ENCODE measurements at regions not wholly inside any gene's neighbourhood (a gene's known extent, or its start where the extent isn't known, plus 50 kb on each side); places are given as distances from the start of the nearest gene placed in this dataset.
"Not testable (repeated sequence)": the region's sequence is repeated elsewhere in the genome, so short reads cannot be mapped to it uniquely, and the experiment has no call there.

- no peak for DNase-seq (ENCODE audit: low read depth)
- TF ChIP-seq CTCF (IDR thresholded peaks at IDR 0.05; ENCODE audit: control insufficient read depth, insufficient read depth, low read depth, low read length, missing control alignments): no peak
- H3K4me3 ChIP-seq (ENCODE audit: control insufficient read depth, low read depth, low read length): no peak overlapping the region
Measured at GRCh38 chr14:105666420-105666819, 140.0 kb downstream of the TMEM121 start.

GRCh38 chr14:105666991-105667662, 140.7 kb downstream of the TMEM121 start:
- H3K4me3 ChIP-seq (ENCODE audit: control insufficient read depth, low read depth, low read length); DNase-seq (ENCODE audit: low read depth): not testable (repeated sequence)

- not testable (repeated sequence) for H3K4me3 ChIP-seq (ENCODE audit: control insufficient read depth, low read depth, low read length); DNase-seq (ENCODE audit: low read depth)
Measured at GRCh38 chr14:105667663-105668020, 141.3 kb downstream of the TMEM121 start.

- H3K4me3 ChIP-seq (ENCODE audit: control insufficient read depth, low read depth, low read length); DNase-seq (ENCODE audit: low read depth): not testable (repeated sequence)
Measured at GRCh38 chr14:105668021-105668420, 141.6 kb downstream of the TMEM121 start.

- not testable (repeated sequence) for DNase-seq (ENCODE audit: low read depth)
Measured at GRCh38 chr14:105668471-105669230, 142.3 kb downstream of the TMEM121 start.

GRCh38 chr14:105669231-105669610, 142.8 kb downstream of the TMEM121 start:
- H3K4me3 ChIP-seq (ENCODE audit: control insufficient read depth, low read depth, low read length); DNase-seq (ENCODE audit: low read depth): not testable (repeated sequence)

More at GRCh38 chr14:105668471-105669230, 142.3 kb downstream of the TMEM121 start:
- not testable (repeated sequence) for H3K4me3 ChIP-seq (ENCODE audit: control insufficient read depth, low read depth, low read length)

GRCh38 chr14:105669646-105670045, 143.3 kb downstream of the TMEM121 start:
- not testable (repeated sequence) for H3K4me3 ChIP-seq (ENCODE audit: control insufficient read depth, low read depth, low read length); DNase-seq (ENCODE audit: low read depth)

GRCh38 chr14:105672450-105673200, 146.2 kb downstream of the TMEM121 start:
- DNase-seq (ENCODE audit: low read depth); H3K4me3 ChIP-seq (ENCODE audit: control insufficient read depth, low read depth, low read length): not testable (repeated sequence)

- DNase-seq (ENCODE audit: low read depth): not testable (repeated sequence)
Measured at GRCh38 chr14:105675433-105675832, 149.1 kb downstream of the TMEM121 start.

GRCh38 chr14:105675905-105676670, 149.7 kb downstream of the TMEM121 start:
- DNase-seq (ENCODE audit: low read depth); H3K4me3 ChIP-seq (ENCODE audit: control insufficient read depth, low read depth, low read length): not testable (repeated sequence)

More at GRCh38 chr14:105675433-105675832, 149.1 kb downstream of the TMEM121 start:
- H3K4me3 ChIP-seq (ENCODE audit: control insufficient read depth, low read depth, low read length): not testable (repeated sequence)

- H3K4me3 ChIP-seq (ENCODE audit: control insufficient read depth, low read depth, low read length); DNase-seq (ENCODE audit: low read depth): not testable (repeated sequence)
Measured at GRCh38 chr14:105678057-105678456, 151.7 kb downstream of the TMEM121 start.

GRCh38 chr14:105678996-105679958, 152.9 kb downstream of the TMEM121 start:
- H3K4me3 ChIP-seq (ENCODE audit: control insufficient read depth, low read depth, low read length); DNase-seq (ENCODE audit: low read depth): not testable (repeated sequence)

- H3K4me3 ChIP-seq (ENCODE audit: control insufficient read depth, low read depth, low read length): not testable (repeated sequence)
Measured at GRCh38 chr14:105679959-105680735, 153.8 kb downstream of the TMEM121 start.

GRCh38 chr14:105680736-105681098, 154.3 kb downstream of the TMEM121 start:
- H3K4me3 ChIP-seq (ENCODE audit: control insufficient read depth, low read depth, low read length); DNase-seq (ENCODE audit: low read depth): not testable (repeated sequence)

More at GRCh38 chr14:105679959-105680735, 153.8 kb downstream of the TMEM121 start:
- not testable (repeated sequence) for DNase-seq (ENCODE audit: low read depth)

- H3K4me3 ChIP-seq (ENCODE audit: control insufficient read depth, low read depth, low read length); DNase-seq (ENCODE audit: low read depth): not testable (repeated sequence)
Measured at GRCh38 chr14:105681606-105682185, 155.3 kb downstream of the TMEM121 start.
